GM12891 (cell line): ENCODE measurements at regions not wholly inside any gene's neighbourhood (a gene's known extent, or its start where the extent isn't known, plus 50 kb on each side); places are given as distances from the start of the nearest gene placed in this dataset.

Source experiments
- POLR2AphosphoS5 ChIP-seq: IDR thresholded peaks from 2 replicates; pipeline ENCODE4 v1.6.1; 2011; ENCODE audit warnings: low read depth, low read length, control low read depth
- TAF1 ChIP-seq: IDR thresholded peaks from 2 replicates; pipeline ENCODE4 v1.6.1; 2011; ENCODE audit warnings: low read depth, low read length, control low read depth

DNA sequence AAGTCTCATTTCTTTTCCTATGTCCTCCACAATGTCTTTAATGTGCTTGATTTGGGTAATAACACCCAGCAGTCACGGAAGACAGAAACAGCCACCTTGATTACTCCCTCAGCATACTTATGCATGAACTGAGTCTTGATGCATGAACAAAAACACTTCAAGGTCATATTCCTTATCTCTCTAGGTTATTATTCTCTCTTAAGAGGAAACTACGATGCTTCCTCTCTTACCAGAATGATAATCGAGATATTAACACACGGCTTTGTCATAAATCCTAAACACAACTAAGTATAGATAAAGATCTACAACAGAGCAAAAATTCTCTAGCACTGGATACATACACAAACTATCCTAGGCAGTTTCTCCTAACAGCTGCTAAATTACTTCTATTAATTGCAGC, 583.5 kb upstream of the ATP2B1 start:
- TF ChIP-seq POLR2AphosphoS5 (no peak), TAF1 (no peak)
